Activated CD4-positive, alpha-beta T cell treated with anti-CD3 and anti-CD28 coated beads, Interleukin-2, amount 50 U/mL, for 48 hours (primary cell): ENCODE measurements at regions not wholly inside any gene's neighbourhood (a gene's known extent, or its start where the extent isn't known, plus 50 kb on each side); places are given as distances from the start of the nearest gene placed in this dataset.
"Not testable (repeated sequence)": the region's sequence is repeated elsewhere in the genome, so short reads cannot be mapped to it uniquely, and the experiment has no call there.

ENCODE experiments used
- DNase-seq, 2 experiments: peaks; one replicate each; pipeline ENCODE4 v3.0.0-alpha.2; 2020

- no peak for DNase-seq
Observed at GRCh38 chr9:7338586-7339281, 460.8 kb downstream of the DMAC1 start.

GRCh38 chr9:7336356-7337065, 463.1 kb downstream of the DMAC1 start:
- DNase-seq = no peak

DNA sequence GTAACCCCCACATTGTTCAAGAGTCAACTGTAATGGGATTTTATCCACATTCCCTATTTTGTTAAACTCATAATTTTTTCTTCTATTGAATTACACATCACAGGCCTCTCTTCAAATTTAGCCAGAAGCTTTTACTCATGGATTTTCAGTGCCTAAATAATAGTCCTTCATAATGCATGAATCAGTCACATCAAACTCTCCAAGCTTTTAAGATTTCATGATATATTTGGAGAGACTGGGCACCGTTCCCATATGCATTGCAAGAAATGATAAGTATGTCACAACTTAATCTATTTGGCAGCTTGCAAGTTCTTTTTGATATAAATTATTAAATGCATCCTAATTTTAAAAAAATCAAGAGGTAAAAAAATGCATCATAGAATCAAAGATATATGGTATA, 465.9 kb downstream of the DMAC1 start:
- no peak for DNase-seq

GRCh38 chr9:7332780-7333179, 466.8 kb downstream of the DMAC1 start:
- no peak for DNase-seq

GRCh38 chr9:7328453-7328852, 471.1 kb downstream of the DMAC1 start:
- no peak for DNase-seq

DNA sequence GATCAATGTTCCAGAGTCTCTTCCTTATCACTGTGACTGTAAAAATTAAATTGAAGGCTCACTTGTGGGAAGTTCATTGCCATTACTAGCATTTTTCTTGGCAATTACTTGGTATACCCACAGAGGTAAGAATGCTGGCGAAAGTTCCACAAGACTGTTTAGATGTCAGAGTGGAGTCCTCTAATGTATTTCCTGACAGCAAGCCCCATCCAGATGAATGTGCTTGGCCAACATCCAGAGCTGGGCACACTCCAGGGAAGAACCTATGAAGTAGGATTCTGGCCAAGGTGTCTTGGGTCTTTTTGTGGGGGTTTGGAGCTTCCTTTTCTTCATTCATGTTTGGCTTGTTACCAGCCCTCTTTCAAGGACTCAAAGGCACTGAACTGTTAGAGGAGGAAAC, 473.6 kb downstream of the DMAC1 start:
- no peak for DNase-seq

GRCh38 chr9:7324152-7324598, 475.4 kb downstream of the DMAC1 start:
- DNase-seq = no peak

DNA sequence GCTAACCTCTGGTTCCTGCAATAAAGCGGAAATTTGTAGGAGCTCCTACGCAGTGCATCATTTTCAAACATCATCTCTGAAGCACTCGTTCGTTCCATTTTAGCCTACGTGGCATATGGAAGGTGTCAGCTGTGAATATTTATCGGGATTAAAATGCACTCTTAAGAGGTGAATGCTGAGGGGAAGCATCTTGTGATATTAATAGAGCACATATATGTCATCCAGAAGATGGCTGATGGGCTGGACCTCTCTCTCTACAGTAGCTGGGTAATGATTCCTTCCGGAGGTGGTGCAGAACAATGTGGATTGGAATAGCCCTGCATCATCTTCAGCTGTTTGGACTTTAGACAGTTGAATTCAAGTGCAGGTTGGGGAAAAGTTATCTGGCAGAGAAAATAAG, 478.7 kb downstream of the DMAC1 start:
- no peak for DNase-seq

DNA sequence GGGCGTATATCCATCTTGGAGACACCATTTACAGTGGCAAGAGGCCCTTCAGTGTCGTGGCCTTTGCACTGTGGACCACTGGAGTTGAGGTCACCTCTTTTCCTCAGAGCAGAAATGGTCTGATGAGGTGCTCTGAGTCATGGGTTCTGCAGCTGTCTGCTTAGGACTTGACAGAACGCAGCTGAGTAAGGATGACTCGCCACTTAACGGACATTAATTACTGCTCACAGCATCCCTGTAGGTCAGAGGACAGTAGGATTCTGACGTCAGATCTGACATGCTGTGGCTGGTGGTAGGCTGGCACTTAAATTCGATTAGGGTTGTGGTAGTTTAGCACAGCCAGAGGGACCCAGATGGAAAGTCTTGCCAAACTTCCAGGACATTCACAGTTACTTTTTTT, 479.4 kb downstream of the DMAC1 start:
- DNase-seq = no peak

GRCh38 chr9:7318920-7319319, 480.7 kb downstream of the DMAC1 start:
- no peak for DNase-seq

DNA sequence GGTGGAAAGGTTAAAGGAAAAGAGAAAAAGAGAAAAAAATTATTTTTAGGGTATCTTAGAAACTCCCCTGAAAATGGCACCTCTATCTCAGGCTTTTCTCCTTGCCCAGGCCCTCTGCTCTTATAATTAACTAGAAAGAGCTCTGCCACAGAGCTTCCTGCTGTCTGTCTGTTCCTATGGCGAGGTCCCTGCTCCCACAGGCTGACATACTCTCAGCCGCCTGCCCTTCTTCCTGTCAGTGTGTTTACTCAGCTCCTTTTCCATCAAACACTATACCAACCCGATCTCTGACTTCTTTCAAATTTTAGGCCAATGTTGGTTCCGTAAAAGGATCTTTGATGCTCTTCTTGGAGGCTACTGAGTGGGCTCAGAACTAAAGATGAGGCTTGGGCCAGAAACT, 482.6 kb downstream of the DMAC1 start:
- DNase-seq = no peak

- no peak for DNase-seq
Observed at GRCh38 chr9:7316166-7316795, 483.3 kb downstream of the DMAC1 start.

- no peak for DNase-seq
Observed at GRCh38 chr9:7315746-7316145, 483.8 kb downstream of the DMAC1 start.

DNA sequence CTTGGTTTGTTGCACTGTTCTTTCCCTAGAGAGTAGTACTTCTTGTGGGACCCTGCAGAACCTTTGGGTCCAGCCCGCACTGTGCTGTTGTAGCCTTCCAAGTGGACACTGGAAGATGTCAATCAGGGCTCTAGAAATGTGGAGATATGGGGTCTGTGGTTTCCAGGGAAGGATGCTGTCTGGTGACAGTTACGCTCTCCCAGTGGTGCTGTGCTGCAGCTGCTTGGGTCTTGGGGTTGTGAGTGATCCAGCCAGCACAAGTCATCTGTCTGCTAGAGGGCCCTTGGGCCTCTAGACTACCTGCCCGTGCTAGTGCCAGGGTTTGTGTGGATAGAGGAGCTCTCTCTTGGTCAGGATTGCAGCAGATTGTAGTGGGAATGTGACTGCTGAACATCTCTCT, 484.5 kb downstream of the DMAC1 start:
- no peak for DNase-seq

DNA sequence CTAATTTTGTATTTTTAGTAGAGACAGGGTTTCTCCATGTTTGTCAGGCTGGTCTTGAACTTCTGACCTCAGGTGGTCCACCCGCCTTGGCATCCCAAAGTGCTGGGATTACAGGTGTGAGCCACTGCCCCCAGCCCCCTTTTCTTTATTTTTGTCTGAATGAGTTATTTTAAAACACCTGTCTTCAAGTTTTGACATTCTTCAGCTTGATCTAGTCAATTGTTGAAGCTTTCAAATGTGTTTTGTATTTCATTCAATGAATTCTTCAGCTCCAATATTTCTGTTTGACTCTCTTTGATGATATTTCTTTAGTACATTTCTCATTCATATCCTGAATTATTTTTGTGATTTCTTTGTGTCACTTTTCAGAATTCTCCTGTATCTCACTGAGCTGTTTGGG, 486.2 kb downstream of the DMAC1 start:
- DNase-seq = no peak

- not testable (repeated sequence) for DNase-seq
Observed at GRCh38 chr9:7309051-7309450, 490.5 kb downstream of the DMAC1 start.

DNA sequence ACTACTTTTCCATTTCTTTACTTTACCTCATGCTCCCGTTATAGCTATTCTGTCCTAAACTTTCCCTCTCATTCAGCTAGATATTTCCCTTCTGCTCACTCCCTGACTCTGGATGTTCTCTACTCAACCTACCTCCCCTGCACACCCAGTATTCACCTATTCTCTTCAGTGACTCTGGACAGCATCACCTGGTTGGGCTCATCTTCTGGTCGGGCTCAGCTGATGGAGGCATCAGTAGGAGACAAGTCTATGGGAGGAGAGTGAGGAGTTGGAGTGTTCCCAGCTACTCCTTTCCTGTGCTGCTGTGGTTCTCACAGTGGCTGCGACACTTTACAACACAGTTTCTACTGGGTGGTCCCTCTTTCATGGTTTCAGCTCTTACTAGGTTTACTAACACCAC, 493.9 kb downstream of the DMAC1 start:
- no peak for DNase-seq

- no peak for DNase-seq
Observed at GRCh38 chr9:7304627-7304995, 495.0 kb downstream of the DMAC1 start.

- no peak for DNase-seq
Observed at GRCh38 chr9:7303907-7304626, 495.5 kb downstream of the DMAC1 start.

GRCh38 chr9:7300484-7300883, 499.1 kb downstream of the DMAC1 start:
- no peak for DNase-seq

DNA sequence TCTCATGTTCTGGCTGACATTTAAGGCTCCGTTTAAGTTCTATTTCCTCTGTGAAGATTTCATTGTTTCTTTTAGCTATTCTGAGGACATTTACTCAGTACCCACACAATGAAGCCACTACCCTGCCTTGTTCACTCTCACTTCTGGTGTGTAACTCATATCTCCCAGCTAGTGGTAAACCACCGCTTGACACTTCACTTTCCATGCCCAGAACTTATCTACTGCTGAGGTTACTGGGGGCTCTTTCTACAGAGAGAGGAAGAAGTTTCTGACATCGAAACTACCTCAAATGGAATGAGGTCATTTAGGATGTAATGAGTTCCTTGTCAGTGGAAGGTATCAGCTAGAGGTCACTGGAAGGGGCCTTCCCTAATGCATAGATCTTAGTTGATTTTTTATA, 501.5 kb downstream of the DMAC1 start:
- peak; percentile 22 to 37 for DNase-seq

- no peak for DNase-seq
Observed at GRCh38 chr9:7297521-7297920, 502.1 kb downstream of the DMAC1 start.

DNA sequence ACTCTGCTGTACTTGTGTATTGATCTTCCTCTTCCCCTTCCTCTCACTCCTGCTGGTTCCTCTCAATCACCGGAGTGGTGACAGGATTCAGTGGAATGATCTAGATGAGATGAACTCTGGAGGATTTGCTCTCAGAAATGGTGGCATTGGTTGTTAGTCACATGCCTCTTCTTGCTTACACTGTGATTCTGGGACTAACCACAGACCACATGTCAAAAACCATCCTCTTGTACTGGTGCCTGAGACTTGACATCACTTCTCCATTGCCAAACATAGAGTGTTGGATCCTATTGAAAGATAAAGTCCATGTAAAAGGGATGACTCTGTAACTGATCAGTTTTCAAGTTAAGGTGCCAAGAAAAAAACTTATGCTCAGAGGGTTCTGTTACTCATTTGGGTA, 506.5 kb downstream of the DMAC1 start:
- DNase-seq = no peak

GRCh38 chr9:7289773-7290172, 509.8 kb downstream of the DMAC1 start:
- DNase-seq = no peak
